Osteoblast (primary cell): ENCODE measurements at regions not wholly inside any gene's neighbourhood (a gene's known extent, or its start where the extent isn't known, plus 50 kb on each side); places are given as distances from the start of the nearest gene placed in this dataset.
"Not testable (repeated sequence)": the region's sequence is repeated elsewhere in the genome, so short reads cannot be mapped to it uniquely, and the experiment has no call there.

Experiments used
- DNase-seq: peaks from one replicate; pipeline ENCODE4 v3.0.0; 2011; ENCODE audit warnings: low spot score, mixed read lengths; ENCODE audit not compliant: insufficient read length; ENCODE audit errors: missing footprints
- H2AFZ ChIP-seq: 2 replicates; pipeline ENCODE4 v1.6.0; 2011; ENCODE audit warnings: mild to moderate bottlenecking, low read length
- H3K27ac ChIP-seq: 2 replicates; pipeline ENCODE4 v1.5.1; 2011; ENCODE audit warnings: mild to moderate bottlenecking, low read depth, low read length, moderate library complexity
- H3K27me3 ChIP-seq: 2 replicates; pipeline ENCODE4 v1.6.0; 2012; ENCODE audit warnings: mild to moderate bottlenecking, control low read depth, inconsistent platforms, low read length, moderate library complexity; ENCODE audit not compliant: insufficient read depth
- H3K36me3 ChIP-seq: 2 replicates; pipeline ENCODE4 v1.5.1; 2011; ENCODE audit warnings: mild to moderate bottlenecking, low read length, control low read depth, moderate library complexity; ENCODE audit not compliant: insufficient read depth
- H3K4me1 ChIP-seq: 2 replicates; pipeline ENCODE4 v1.5.1; 2011; ENCODE audit warnings: mild to moderate bottlenecking, low read length, control low read depth, moderate library complexity; ENCODE audit not compliant: insufficient read depth
- H3K4me2 ChIP-seq: 2 replicates; pipeline ENCODE4 v1.6.0; 2011; ENCODE audit warnings: mild to moderate bottlenecking, low read length; ENCODE audit not compliant: insufficient read depth
- H3K4me3 ChIP-seq: fragments of 200-600 bp; sonication (generic); 3 replicates; pipeline ENCODE4 v1.5.1; 2012; ENCODE audit warnings: mild to moderate bottlenecking, low read length, inconsistent platforms; ENCODE audit not compliant: insufficient read depth
- H3K79me2 ChIP-seq: 2 replicates; pipeline ENCODE4 v1.6.0; 2012; ENCODE audit warnings: mild to moderate bottlenecking, low read length, control low read depth, inconsistent platforms; ENCODE audit not compliant: insufficient read depth
- H3K9me3 ChIP-seq: 2 replicates; pipeline ENCODE4 v1.5.1; 2011; ENCODE audit warnings: low read depth, low read length, control low read depth
- H4K20me1 ChIP-seq: 2 replicates; pipeline ENCODE4 v1.6.0; 2012; ENCODE audit warnings: mild to moderate bottlenecking, low read length, control low read depth; ENCODE audit not compliant: insufficient read depth
- TF ChIP-seq, protein P1 (sequence below): IDR thresholded peaks from 2 replicates; pipeline ENCODE4 v1.5.1; 2011; ENCODE audit warnings: mild to moderate bottlenecking, low read depth, low read length, moderate library complexity; ENCODE audit errors: extremely low read depth

DNA sequence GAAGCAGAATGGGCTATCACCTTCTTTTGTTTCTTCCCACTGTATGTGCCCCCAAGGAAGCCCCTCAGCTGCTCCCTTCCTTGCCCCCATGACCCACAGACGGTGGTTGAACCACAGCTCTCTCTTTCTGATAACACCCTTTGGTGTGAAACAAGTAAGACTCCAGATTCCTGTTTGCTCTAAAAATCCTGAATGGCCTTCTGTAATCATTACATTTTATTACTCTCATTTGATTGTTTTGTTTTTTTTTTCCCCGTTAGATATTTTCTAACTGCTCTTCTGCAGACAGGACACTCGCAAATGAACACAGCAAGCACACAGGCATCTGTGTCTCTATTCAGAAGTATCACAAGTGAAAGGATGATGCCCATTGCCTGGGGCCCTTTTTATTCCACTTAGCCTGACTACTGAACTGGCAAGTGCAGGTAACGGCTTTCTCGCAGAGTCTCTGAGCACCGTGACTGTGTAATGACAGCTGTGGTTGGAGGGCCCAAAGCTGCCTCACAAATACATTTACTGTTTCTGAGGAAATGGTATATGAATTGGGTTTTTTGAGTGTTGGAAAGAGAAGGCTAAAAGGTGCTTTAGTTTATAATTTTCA is 59.3 kb downstream of the OXGR1 start:
- Histone ChIP-seq H3K4me1 (no peaks in the 10 kb centered on the region), H3K79me2 (no peaks in the 10 kb centered on the region), H3K27me3 (no peaks in the 10 kb centered on the region), H4K20me1 (no peaks in the 10 kb centered on the region), H3K27ac (no peak overlapping the region), H3K36me3 (no peaks in the 10 kb centered on the region), H3K4me3 (no peak overlapping the region), H3K4me2 (no peak overlapping the region), H2AFZ (no peak overlapping the region), H3K9me3 (no peaks in the 10 kb centered on the region)
- TF ChIP-seq, protein P1, sequence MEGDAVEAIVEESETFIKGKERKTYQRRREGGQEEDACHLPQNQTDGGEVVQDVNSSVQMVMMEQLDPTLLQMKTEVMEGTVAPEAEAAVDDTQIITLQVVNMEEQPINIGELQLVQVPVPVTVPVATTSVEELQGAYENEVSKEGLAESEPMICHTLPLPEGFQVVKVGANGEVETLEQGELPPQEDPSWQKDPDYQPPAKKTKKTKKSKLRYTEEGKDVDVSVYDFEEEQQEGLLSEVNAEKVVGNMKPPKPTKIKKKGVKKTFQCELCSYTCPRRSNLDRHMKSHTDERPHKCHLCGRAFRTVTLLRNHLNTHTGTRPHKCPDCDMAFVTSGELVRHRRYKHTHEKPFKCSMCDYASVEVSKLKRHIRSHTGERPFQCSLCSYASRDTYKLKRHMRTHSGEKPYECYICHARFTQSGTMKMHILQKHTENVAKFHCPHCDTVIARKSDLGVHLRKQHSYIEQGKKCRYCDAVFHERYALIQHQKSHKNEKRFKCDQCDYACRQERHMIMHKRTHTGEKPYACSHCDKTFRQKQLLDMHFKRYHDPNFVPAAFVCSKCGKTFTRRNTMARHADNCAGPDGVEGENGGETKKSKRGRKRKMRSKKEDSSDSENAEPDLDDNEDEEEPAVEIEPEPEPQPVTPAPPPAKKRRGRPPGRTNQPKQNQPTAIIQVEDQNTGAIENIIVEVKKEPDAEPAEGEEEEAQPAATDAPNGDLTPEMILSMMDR = no peak
- no peak for DNase-seq

DNA sequence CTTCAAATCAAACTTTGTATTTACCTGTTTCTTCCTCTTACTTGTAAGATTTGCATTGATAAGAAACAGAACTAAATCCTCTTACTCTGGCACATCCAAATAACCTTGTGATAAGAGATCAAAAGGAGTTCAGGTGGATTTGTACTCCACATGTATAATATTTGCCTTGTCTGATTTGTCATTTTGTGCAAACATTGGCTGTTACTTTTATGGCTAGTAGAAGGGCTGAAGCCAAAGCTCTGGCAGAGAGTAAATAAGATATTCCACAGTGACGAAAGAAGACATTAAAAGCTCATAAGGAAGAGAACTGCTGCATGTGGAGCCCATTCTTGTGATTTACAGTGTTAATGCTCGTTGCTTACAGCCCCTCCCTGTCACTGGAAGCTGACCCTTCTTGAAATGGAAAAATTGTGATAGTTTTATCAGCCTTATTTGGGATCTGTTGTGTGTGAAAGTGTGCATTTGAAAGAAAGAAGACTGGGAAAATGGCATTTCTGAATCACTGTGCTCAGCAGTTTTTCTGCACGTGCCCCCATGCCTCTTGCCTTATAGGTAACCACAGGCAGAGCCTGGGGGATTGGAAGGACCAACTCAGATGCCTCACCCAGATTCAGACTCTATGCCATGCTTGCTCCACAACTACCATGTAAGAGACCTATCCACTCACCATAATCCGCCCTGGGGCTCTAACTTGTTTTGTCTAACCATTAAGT is 68.2 kb downstream of the OXGR1 start:
- no peak overlapping the region for H3K4me2 ChIP-seq
- H3K36me3 ChIP-seq = no peaks in the 10 kb centered on the region
- H4K20me1 ChIP-seq = no peaks in the 10 kb centered on the region
- H3K79me2 ChIP-seq = no peaks in the 10 kb centered on the region
- no peaks in the 10 kb centered on the region for H3K4me1 ChIP-seq
- no peak for DNase-seq
- H3K4me3 ChIP-seq = no peak overlapping the region
- H2AFZ ChIP-seq = no peak overlapping the region
- no peaks in the 10 kb centered on the region for H3K27me3 ChIP-seq
- H3K27ac ChIP-seq = no peak overlapping the region
- no peaks in the 10 kb centered on the region for H3K9me3 ChIP-seq
- TF ChIP-seq, protein P1 = no peak

DNA sequence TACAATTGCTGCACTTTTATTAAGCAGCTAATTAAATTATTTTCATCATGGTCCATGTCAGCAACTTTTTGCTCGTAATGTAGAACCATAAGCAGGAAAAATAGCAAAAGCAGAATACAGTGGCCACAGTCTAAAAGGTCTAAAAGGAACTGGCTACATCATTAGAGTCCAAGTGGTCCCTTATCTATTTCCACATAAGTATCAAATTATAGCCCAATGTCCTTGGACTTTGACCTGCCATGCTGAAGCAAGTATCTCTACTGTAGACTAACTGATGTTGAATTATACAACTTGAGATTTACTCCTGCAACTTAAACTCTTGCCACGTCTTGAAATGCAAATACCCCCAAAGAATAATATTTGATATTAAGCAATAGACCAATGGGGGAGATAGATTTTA is 68.8 kb downstream of the OXGR1 start:
- Histone ChIP-seq H3K79me2 (no peaks in the 10 kb centered on the region), H2AFZ (no peak overlapping the region), H3K4me2 (no peak overlapping the region), H3K27ac (no peak overlapping the region), H3K9me3 (no peaks in the 10 kb centered on the region), H3K36me3 (no peaks in the 10 kb centered on the region), H3K4me1 (no peaks in the 10 kb centered on the region), H3K27me3 (no peaks in the 10 kb centered on the region), H3K4me3 (no peak overlapping the region), H4K20me1 (no peaks in the 10 kb centered on the region)
- no peak for DNase-seq
- TF ChIP-seq, protein P1 = no peak

DNA sequence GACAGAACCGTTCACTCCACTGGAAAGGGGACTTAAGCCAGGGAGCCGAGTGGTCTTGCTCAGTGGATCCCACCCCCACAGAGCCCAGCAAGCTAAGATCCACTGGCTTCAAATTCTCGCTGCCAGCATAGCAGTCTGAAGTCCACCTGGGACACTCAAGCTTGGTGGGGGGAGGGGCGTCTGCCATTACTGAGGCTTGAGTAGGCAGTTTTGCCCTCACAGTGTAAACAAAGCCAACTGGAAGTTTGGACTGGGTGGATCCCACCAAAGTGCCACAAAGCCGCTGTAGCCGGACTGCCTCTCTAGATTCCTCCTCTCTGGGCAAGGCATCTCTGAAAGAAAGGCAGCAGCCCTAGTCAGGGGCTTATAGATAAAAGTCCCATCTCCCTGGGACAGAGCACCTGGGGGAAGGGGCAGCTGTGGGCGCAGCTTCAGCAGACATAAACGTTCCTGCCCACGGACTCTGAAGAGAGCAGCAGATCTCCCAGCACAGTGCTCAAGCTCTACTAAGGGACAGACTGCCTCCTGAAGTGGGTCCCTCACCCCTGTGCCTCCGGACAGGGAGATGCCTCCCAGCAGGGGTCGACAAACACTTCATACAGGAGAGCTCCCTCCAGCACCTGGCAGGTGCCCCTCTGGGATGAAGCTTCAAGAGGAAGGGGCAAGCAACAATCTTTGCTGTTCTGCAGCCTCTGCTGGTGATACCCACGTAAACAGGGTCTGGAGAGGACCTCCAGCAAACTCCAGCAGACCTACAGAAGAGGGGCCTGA is 75.2 kb downstream of the OXGR1 start:
- not testable (repeated sequence) for H4K20me1 ChIP-seq, H3K4me2 ChIP-seq, H3K4me1 ChIP-seq, DNase-seq, H3K27ac ChIP-seq, H3K79me2 ChIP-seq, H3K27me3 ChIP-seq, H3K9me3 ChIP-seq, H3K36me3 ChIP-seq, H2AFZ ChIP-seq, H3K4me3 ChIP-seq
